ENCODE measurements at regions not wholly inside any gene's neighbourhood (a gene's known extent, or its start where the extent isn't known, plus 50 kb on each side); places are given as distances from the start of the nearest gene placed in this dataset.
"Not testable (repeated sequence)": the region's sequence is repeated elsewhere in the genome, so short reads cannot be mapped to it uniquely, and the experiment has no call there.

GRCh38 chr16:88128556-88128955 is 177.3 kb downstream of the BANP start:
- no peak for DNase-seq
- Histone ChIP-seq H3K4me3 (replicated peaks in 1 of 3) (no peak overlapping the region), H3K27me3 (no peaks in the 10 kb centered on the region), H3K27ac (no peak overlapping the region), H3K9me3 (no peaks in the 10 kb centered on the region), H3K4me1 (no peaks in the 10 kb centered on the region), H3K36me3 (no peaks in the 10 kb centered on the region)
- no peak for TF ChIP-seq CTCF (IDR thresholded peaks at IDR 0.05)
- no peak for TF ChIP-seq POLR2A (IDR thresholded peaks at IDR 0.05)
- 84 to 91% methylated on average over 8 of the region's 8 CpGs for WGBS, 2 donors
- intact Hi-C loops (cut with DNase I), result no loop called here

- H3K4me1 ChIP-seq; H3K27ac ChIP-seq; H3K4me3 ChIP-seq (replicated peaks in 1 of 3); H3K36me3 ChIP-seq; intact Hi-C loops (cut with DNase I); H3K27me3 ChIP-seq; H3K9me3 ChIP-seq; DNase-seq: not testable (repeated sequence)
- WGBS, 2 donors, result 81% methylated on average over 13 of the region's 13 CpGs
Measured at GRCh38 chr16:88129133-88129532, 177.9 kb downstream of the BANP start.

DNA sequence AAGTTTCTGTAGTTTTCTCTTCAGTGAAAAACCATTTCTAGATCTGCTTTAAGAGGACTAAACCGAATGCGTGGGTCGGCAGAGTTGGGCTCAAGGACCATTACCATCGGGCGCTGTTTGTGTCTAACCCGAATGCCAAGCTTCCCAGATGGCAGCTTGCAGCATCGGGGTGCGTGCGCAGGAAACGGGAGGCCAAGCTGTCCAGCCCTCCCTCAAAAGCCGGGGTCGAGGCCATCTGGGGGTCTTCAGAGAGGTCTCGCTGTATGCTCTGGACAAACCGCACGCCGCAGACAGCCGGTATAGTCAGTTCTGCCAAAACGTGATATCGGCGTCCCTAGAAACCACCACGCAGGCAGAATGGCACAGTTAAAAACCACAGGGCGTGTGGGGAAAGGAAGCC is 178.8 kb downstream of the BANP start:
- no peaks in the 10 kb centered on the region for H3K4me1 ChIP-seq
- 92% methylated on average over 22 of the region's 22 CpGs for WGBS, 2 donors
- H3K27ac ChIP-seq, result no peak overlapping the region
- no peaks in the 10 kb centered on the region for H3K27me3 ChIP-seq
- H3K36me3 ChIP-seq, result no peaks in the 10 kb centered on the region
- no peak for DNase-seq
- TF ChIP-seq CTCF (IDR thresholded peaks at IDR 0.05), result no peak
- TF ChIP-seq POLR2A (IDR thresholded peaks at IDR 0.05), result no peak
- H3K4me3 ChIP-seq (replicated peaks in 1 of 3), result no peak overlapping the region
- H3K9me3 ChIP-seq, result no peaks in the 10 kb centered on the region
- intact Hi-C loops (cut with DNase I), result no loop called here

GRCh38 chr16:88130681-88131080 is 179.4 kb downstream of the BANP start:
- intact Hi-C loops (cut with DNase I), result no loop called here
- DNase-seq, result no peak
- no peak overlapping the region for H3K27ac ChIP-seq
- H3K4me3 ChIP-seq (replicated peaks in 1 of 3), result no peak overlapping the region
- no peaks in the 10 kb centered on the region for H3K4me1 ChIP-seq
- no peaks in the 10 kb centered on the region for H3K9me3 ChIP-seq
- TF ChIP-seq POLR2A (IDR thresholded peaks at IDR 0.05), result no peak
- TF ChIP-seq CTCF (IDR thresholded peaks at IDR 0.05), result no peak
- H3K27me3 ChIP-seq, result no peaks in the 10 kb centered on the region
- WGBS, 2 donors, result 94 to 95% methylated on average over 36 of the region's 36 CpGs
- no peaks in the 10 kb centered on the region for H3K36me3 ChIP-seq

GRCh38 chr16:88131256-88131655 is 180.0 kb downstream of the BANP start:
- WGBS, 2 donors, result 77 to 87% methylated on average over 14 to 15 of the region's 15 CpGs
- H3K36me3 ChIP-seq, result no peaks in the 10 kb centered on the region
- H3K27ac ChIP-seq, result no peak overlapping the region
- no peak overlapping the region for H3K4me3 ChIP-seq (replicated peaks in 1 of 3)
- H3K9me3 ChIP-seq, result no peaks in the 10 kb centered on the region
- no peak for TF ChIP-seq POLR2A (IDR thresholded peaks at IDR 0.05)
- DNase-seq, result no peak
- H3K4me1 ChIP-seq, result no peaks in the 10 kb centered on the region
- intact Hi-C loops (cut with DNase I), result no loop called here
- H3K27me3 ChIP-seq, result no peaks in the 10 kb centered on the region

GRCh38 chr16:88131966-88132365 is 180.7 kb downstream of the BANP start:
- 94% methylated on average over 13 to 22 of the region's 26 CpGs for WGBS, 2 donors
- no peak overlapping the region for H3K4me3 ChIP-seq (replicated peaks in 1 of 3)
- no peaks in the 10 kb centered on the region for H3K9me3 ChIP-seq
- H3K4me1 ChIP-seq, result no peaks in the 10 kb centered on the region
- no peaks in the 10 kb centered on the region for H3K36me3 ChIP-seq
- intact Hi-C loops (cut with DNase I), result no loop called here
- no peaks in the 10 kb centered on the region for H3K27me3 ChIP-seq
- TF ChIP-seq POLR2A (IDR thresholded peaks at IDR 0.05) (no peak), CTCF (IDR thresholded peaks at IDR 0.05) (no peak)
- no peak for DNase-seq
- no peak overlapping the region for H3K27ac ChIP-seq
